Natural killer cell (primary cell): ENCODE measurements at regions not wholly inside any gene's neighbourhood (a gene's known extent, or its start where the extent isn't known, plus 50 kb on each side); places are given as distances from the start of the nearest gene placed in this dataset.
A peak's percentile ranks its signal among the peaks of the same experiment; 100 is the strongest.
"Not testable (repeated sequence)": the region's sequence is repeated elsewhere in the genome, so short reads cannot be mapped to it uniquely, and the experiment has no call there.

Source experiments
- ATAC-seq, 3 donors: fragments of 150-1000 bp in 2 of 3; fragments of 200-7000 bp in 1 of 3; cut with Tn5 transposase; 1 replicate in 1 of 3; 2 replicates in 2 of 3; pipeline ENCODE4 v1.10.0; 2021; ENCODE audit warnings: mild to moderate bottlenecking in 2 of 3, moderate library complexity in 2 of 3
- DNase-seq, 2 donors: peaks; one replicate each; pipeline versions ENCODE4 v3.0.0 to v3.0.0-alpha.2; 2013 to 2021; ENCODE audit warnings: mixed read lengths in 1 of 2
- H3K27ac ChIP-seq: one replicate; pipeline ENCODE4 v1.5.1; 2013; ENCODE audit warnings: mild to moderate bottlenecking, low read length
- H3K27me3 ChIP-seq: one replicate; pipeline ENCODE4 v1.6.1; 2013; ENCODE audit warnings: low read length; ENCODE audit not compliant: control insufficient read depth, insufficient read depth
- H3K36me3 ChIP-seq: one replicate; pipeline ENCODE4 v1.6.1; 2013; ENCODE audit warnings: low read length; ENCODE audit not compliant: control insufficient read depth, insufficient read depth
- H3K4me1 ChIP-seq: one replicate; pipeline ENCODE4 v1.6.1; 2013; ENCODE audit warnings: low read length; ENCODE audit not compliant: control insufficient read depth, insufficient read depth
- H3K4me3 ChIP-seq: one replicate; pipeline ENCODE4 v1.5.1; 2013; ENCODE audit warnings: low read length
- H3K9me3 ChIP-seq: one replicate; pipeline ENCODE4 v1.6.1; 2013; ENCODE audit warnings: low read length; ENCODE audit not compliant: control insufficient read depth, insufficient read depth
- H3K27ac Mint-ChIP-seq, 2 donors: one replicate each; pipeline ENCODE4 v1.8.0; 2022; ENCODE audit warnings: mild to moderate bottlenecking in 2 of 2, mixed read lengths in 2 of 2, moderate library complexity in 1 of 2
- H3K27me3 Mint-ChIP-seq, 2 donors: one replicate each; pipeline ENCODE4 v1.8.0; 2022; ENCODE audit warnings: low read depth in 2 of 2, mixed read lengths in 2 of 2
- H3K36me3 Mint-ChIP-seq: one replicate; pipeline ENCODE4 v1.8.0; 2022; ENCODE audit warnings: mixed read lengths
- H3K4me1 Mint-ChIP-seq, 2 donors: one replicate each; pipeline ENCODE4 v1.8.0; 2022; ENCODE audit warnings: mixed read lengths in 2 of 2
- H3K4me3 Mint-ChIP-seq: one replicate; pipeline ENCODE4 v1.8.0; 2022; ENCODE audit warnings: mild to moderate bottlenecking, moderate library complexity, mixed read lengths
- H3K9me3 Mint-ChIP-seq, 2 donors: one replicate each; pipeline ENCODE4 v1.8.0; 2022; ENCODE audit warnings: mixed read lengths in 2 of 2
- CTCF ChIP-seq: fragments of 200-600 bp; IDR thresholded peaks from one replicate; pipeline ENCODE4 v1.8.0; 2022; ENCODE audit warnings: antibody characterized with exemption
- WGBS: methylation state at CpG from one replicate; pipeline ENCODE4 v1.1.7; 2013; ENCODE audit warnings: missing lambda C conversion rate; ENCODE audit not compliant: insufficient coverage; 5-methylcytosine and 5-hydroxymethylcytosine counted together
- intact Hi-C: fragments of 100-400 bp; cut with micrococcal nuclease; formaldehyde crosslinking; loops from one replicate; pipeline ENCODE4 v1.14.2; 2022

DNA sequence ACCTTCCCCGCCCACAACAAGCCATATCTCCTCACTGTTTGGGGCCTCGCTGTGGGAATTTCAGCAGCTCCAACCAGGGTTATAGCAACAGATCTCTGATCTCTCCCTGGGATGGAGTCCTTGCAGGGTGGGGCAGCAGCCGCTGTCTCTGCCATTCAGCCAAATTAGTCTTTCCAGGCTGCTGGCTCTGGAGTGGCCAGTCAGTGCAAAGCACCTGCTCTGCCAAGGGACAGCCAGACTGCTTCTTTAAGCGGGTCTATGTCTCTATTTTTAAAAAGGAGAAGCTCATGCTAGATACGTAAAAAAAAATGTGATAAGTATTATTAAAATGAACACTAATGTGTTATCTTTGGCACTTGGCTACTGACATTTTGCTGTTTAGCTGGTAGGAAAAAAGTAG lies 380.2 kb downstream of the CDH10 start:
- Mint-ChIP-seq H3K36me3 (no peaks in the 10 kb centered on the region), H3K27me3 (no peaks in the 10 kb centered on the region), H3K4me3 (no peak overlapping the region), H3K4me1 (no peaks in the 10 kb centered on the region), H3K9me3 (peaks cover 5% of the 10 kb centered on the region in 2 donors), H3K27ac (no peak overlapping the region)
- intact Hi-C loops = no loop called here
- WGBS = 83% methylated on average over 5 of the region's 5 CpGs
- no peak overlapping the region for H3K4me3 ChIP-seq
- no peaks in the 10 kb centered on the region for H3K36me3 ChIP-seq
- TF ChIP-seq CTCF = no peak
- no peak for DNase-seq
- peaks cover 5% of the 10 kb centered on the region for H3K4me1 ChIP-seq
- peaks cover 3% of the 10 kb centered on the region for H3K9me3 ChIP-seq
- H3K27me3 ChIP-seq = no peaks in the 10 kb centered on the region
- no peak for ATAC-seq
- no peak overlapping the region for H3K27ac ChIP-seq

DNA sequence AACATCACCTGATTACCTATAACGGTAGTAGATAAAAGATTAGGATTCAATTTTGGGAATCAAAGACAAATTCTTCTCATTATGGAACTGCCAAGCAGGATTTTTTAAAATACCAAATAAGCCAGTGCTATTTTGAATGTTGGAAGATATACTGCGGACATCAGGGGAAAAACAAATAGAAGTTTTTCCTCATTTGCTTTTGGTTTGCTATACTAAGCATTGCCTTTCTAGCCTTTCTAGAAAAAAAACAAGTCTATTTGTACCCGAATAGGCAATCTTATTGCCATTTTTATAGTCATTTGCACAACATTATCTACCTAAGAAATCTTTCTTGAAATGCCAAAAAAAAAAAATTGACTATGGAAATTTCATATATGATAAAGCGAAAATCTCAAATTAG lies 379.5 kb downstream of the CDH10 start:
- WGBS = 89% methylated on average over 1 of the region's 4 CpGs
- no peak overlapping the region for H3K27ac Mint-ChIP-seq
- TF ChIP-seq CTCF = no peak

GRCh38 chr5:24268482-24269056 lies 376.2 kb downstream of the CDH10 start:
- 100% methylated on average over 1 of the region's 2 CpGs for WGBS
- intact Hi-C loops = no loop called here
- peak in 1 of 2 donors; percentile 6 for DNase-seq
- Mint-ChIP-seq H3K27ac (no peak overlapping the region), H3K4me1 (no peaks in the 10 kb centered on the region), H3K9me3 (peaks cover 5 to 7% of the 10 kb centered on the region in 2 donors), H3K27me3 (no peaks in the 10 kb centered on the region), H3K4me3 (no peak overlapping the region), H3K36me3 (no peaks in the 10 kb centered on the region)
- peaks cover 5% of the 10 kb centered on the region for H3K4me1 ChIP-seq
- H3K27ac ChIP-seq = no peak overlapping the region
- H3K9me3 ChIP-seq = peaks cover 3% of the 10 kb centered on the region
- no peak for ATAC-seq
- H3K27me3 ChIP-seq = no peaks in the 10 kb centered on the region
- no peak for TF ChIP-seq CTCF
- no peak overlapping the region for H3K4me3 ChIP-seq
- no peaks in the 10 kb centered on the region for H3K36me3 ChIP-seq

More for the DNA sequence above, 379.5 kb downstream of the CDH10 start:
- peaks cover 5% of the 10 kb centered on the region for H3K4me1 ChIP-seq
- intact Hi-C loops = no loop called here
- H3K9me3 Mint-ChIP-seq = peaks cover 5% of the 10 kb centered on the region in 2 donors
- H3K4me3 ChIP-seq = no peak overlapping the region
- H3K4me3 Mint-ChIP-seq = no peak overlapping the region
- ATAC-seq (no peak), DNase-seq (no peak)
- H3K27me3 ChIP-seq = no peaks in the 10 kb centered on the region
- H3K4me1 Mint-ChIP-seq = no peaks in the 10 kb centered on the region
- H3K9me3 ChIP-seq = peaks cover 3% of the 10 kb centered on the region
- no peaks in the 10 kb centered on the region for H3K36me3 ChIP-seq
- no peaks in the 10 kb centered on the region for H3K27me3 Mint-ChIP-seq
- no peaks in the 10 kb centered on the region for H3K36me3 Mint-ChIP-seq
- H3K27ac ChIP-seq = no peak overlapping the region

- H3K27me3 ChIP-seq, DNase-seq, H3K36me3 ChIP-seq, H3K4me3 Mint-ChIP-seq, H3K9me3 ChIP-seq, H3K36me3 Mint-ChIP-seq, H3K4me1 Mint-ChIP-seq, H3K4me3 ChIP-seq, H3K27ac ChIP-seq, H3K27ac Mint-ChIP-seq, ATAC-seq, intact Hi-C loops, H3K9me3 Mint-ChIP-seq, H3K4me1 ChIP-seq, H3K27me3 Mint-ChIP-seq: not testable (repeated sequence)
- WGBS = 81% methylated on average over 5 of the region's 5 CpGs
These were observed 373.1 kb downstream of the CDH10 start for GRCh38 chr5:24271702-24272118.
